GM18498 (cell line): ENCODE measurements at regions not wholly inside any gene's neighbourhood (a gene's known extent, or its start where the extent isn't known, plus 50 kb on each side); places are given as distances from the start of the nearest gene placed in this dataset.

Source experiments
- ATAC-seq: cut with Tn5 transposase; IDR thresholded peaks from one replicate; pipeline ENCODE4 v1.9.1; 2021; ENCODE audit warnings: mild to moderate bottlenecking, moderate library complexity; ENCODE audit not compliant: unreplicated experiment

GRCh38 chr18:43481069-43481468, 203.8 kb upstream of the SYT4 start:
- no peak for ATAC-seq

GRCh38 chr18:43482136-43482535, 204.8 kb upstream of the SYT4 start:
- ATAC-seq = no peak

- ATAC-seq = no peak
Observed at GRCh38 chr18:43482600-43482999, 205.3 kb upstream of the SYT4 start.

- no peak for ATAC-seq
Observed at GRCh38 chr18:43484710-43485109, 207.4 kb upstream of the SYT4 start.

- ATAC-seq = no peak
Observed at GRCh38 chr18:43485545-43485963, 208.3 kb upstream of the SYT4 start.

GRCh38 chr18:43486462-43486861, 209.2 kb upstream of the SYT4 start:
- no peak for ATAC-seq

GRCh38 chr18:43501099-43501498, 223.8 kb upstream of the SYT4 start:
- no peak for ATAC-seq

GRCh38 chr18:43506935-43507334, 229.6 kb upstream of the SYT4 start:
- no peak for ATAC-seq

GRCh38 chr18:43507842-43508481, 230.7 kb upstream of the SYT4 start:
- no peak for ATAC-seq

GRCh38 chr18:43514747-43515146, 237.5 kb upstream of the SYT4 start:
- ATAC-seq = no peak

- ATAC-seq = no peak
Observed at GRCh38 chr18:43515481-43515880, 238.2 kb upstream of the SYT4 start.

- ATAC-seq = no peak
Observed at GRCh38 chr18:43524260-43524659, 247.0 kb upstream of the SYT4 start.

GRCh38 chr18:43525169-43525568, 247.9 kb upstream of the SYT4 start:
- no peak for ATAC-seq

GRCh38 chr18:43526426-43527145, 249.3 kb upstream of the SYT4 start:
- no peak for ATAC-seq

- no peak for ATAC-seq
Observed at GRCh38 chr18:43531438-43531837, 254.1 kb upstream of the SYT4 start.

GRCh38 chr18:43533371-43533770, 256.1 kb upstream of the SYT4 start:
- ATAC-seq = no peak

GRCh38 chr18:43534511-43534910, 257.2 kb upstream of the SYT4 start:
- ATAC-seq = no peak

- ATAC-seq = no peak
Observed at GRCh38 chr18:43539862-43540261, 262.6 kb upstream of the SYT4 start.

GRCh38 chr18:43542016-43542415, 264.7 kb upstream of the SYT4 start:
- ATAC-seq = no peak

GRCh38 chr18:43543236-43543635, 265.9 kb upstream of the SYT4 start:
- no peak for ATAC-seq

- no peak for ATAC-seq
Observed at GRCh38 chr18:43547456-43547855, 270.2 kb upstream of the SYT4 start.

- no peak for ATAC-seq
Observed at GRCh38 chr18:43559507-43559906, 282.2 kb upstream of the SYT4 start.

GRCh38 chr18:43563780-43564179, 286.5 kb upstream of the SYT4 start:
- ATAC-seq = peak; percentile 65
